ENCODE measurements at regions not wholly inside any gene's neighbourhood (a gene's known extent, or its start where the extent isn't known, plus 50 kb on each side); places are given as distances from the start of the nearest gene placed in this dataset.

DNA sequence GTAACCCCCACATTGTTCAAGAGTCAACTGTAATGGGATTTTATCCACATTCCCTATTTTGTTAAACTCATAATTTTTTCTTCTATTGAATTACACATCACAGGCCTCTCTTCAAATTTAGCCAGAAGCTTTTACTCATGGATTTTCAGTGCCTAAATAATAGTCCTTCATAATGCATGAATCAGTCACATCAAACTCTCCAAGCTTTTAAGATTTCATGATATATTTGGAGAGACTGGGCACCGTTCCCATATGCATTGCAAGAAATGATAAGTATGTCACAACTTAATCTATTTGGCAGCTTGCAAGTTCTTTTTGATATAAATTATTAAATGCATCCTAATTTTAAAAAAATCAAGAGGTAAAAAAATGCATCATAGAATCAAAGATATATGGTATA, 465.9 kb downstream of the DMAC1 start:
- H3K9ac ChIP-seq = no peak overlapping the region
- H3K79me2 ChIP-seq = no peaks in the 10 kb centered on the region
- TF ChIP-seq, protein P1, sequence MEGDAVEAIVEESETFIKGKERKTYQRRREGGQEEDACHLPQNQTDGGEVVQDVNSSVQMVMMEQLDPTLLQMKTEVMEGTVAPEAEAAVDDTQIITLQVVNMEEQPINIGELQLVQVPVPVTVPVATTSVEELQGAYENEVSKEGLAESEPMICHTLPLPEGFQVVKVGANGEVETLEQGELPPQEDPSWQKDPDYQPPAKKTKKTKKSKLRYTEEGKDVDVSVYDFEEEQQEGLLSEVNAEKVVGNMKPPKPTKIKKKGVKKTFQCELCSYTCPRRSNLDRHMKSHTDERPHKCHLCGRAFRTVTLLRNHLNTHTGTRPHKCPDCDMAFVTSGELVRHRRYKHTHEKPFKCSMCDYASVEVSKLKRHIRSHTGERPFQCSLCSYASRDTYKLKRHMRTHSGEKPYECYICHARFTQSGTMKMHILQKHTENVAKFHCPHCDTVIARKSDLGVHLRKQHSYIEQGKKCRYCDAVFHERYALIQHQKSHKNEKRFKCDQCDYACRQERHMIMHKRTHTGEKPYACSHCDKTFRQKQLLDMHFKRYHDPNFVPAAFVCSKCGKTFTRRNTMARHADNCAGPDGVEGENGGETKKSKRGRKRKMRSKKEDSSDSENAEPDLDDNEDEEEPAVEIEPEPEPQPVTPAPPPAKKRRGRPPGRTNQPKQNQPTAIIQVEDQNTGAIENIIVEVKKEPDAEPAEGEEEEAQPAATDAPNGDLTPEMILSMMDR (IDR thresholded peaks at IDR 0.05) = no peak
- H3K27ac ChIP-seq = no peak overlapping the region
- no peaks in the 10 kb centered on the region for H3K9me3 ChIP-seq (ENCODE audit: control insufficient read depth, low read length)
- no peaks in the 10 kb centered on the region for H3K4me1 ChIP-seq
- no peaks in the 10 kb centered on the region for H3K36me3 ChIP-seq (ENCODE audit: control insufficient read depth, insufficient read depth, low read length)
- H3K4me3 ChIP-seq (ENCODE audit: low read depth, low read length) = no peak overlapping the region
- no peaks in the 10 kb centered on the region for H3K27me3 ChIP-seq (ENCODE audit: control insufficient read depth, insufficient read depth, low read length)
- H2AFZ ChIP-seq = no peak overlapping the region
- H3K4me2 ChIP-seq (ENCODE audit: low read length) = no peak overlapping the region

DNA sequence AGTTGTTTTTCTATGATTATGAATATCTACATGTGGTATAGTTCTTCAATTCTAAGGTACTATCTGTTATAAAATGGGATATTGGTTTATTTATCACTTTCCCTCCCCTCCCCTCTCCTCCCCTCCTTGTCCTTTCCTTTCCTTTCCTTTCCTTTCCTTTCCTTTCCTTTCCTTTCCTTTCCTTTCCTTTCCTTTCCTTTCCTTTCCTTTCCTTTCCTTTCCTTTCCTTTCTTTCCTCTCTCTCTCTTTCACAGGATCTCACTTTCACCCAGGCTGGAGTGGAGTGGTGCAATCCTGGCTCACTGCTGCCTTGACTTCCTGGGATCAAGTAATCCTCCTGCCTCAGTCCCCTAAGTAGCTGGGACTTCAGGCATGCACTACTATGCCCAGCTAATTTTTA, 466.8 kb downstream of the DMAC1 start:
- Histone ChIP-seq H3K27ac (no peak overlapping the region), H3K4me3 (ENCODE audit: low read depth, low read length) (no peak overlapping the region), H3K4me1 (no peaks in the 10 kb centered on the region), H3K9me3 (ENCODE audit: control insufficient read depth, low read length) (no peaks in the 10 kb centered on the region), H3K79me2 (no peaks in the 10 kb centered on the region), H3K27me3 (ENCODE audit: control insufficient read depth, insufficient read depth, low read length) (no peaks in the 10 kb centered on the region), H3K9ac (no peak overlapping the region), H2AFZ (no peak overlapping the region), H3K4me2 (ENCODE audit: low read length) (no peak overlapping the region), H3K36me3 (ENCODE audit: control insufficient read depth, insufficient read depth, low read length) (no peaks in the 10 kb centered on the region)
- TF ChIP-seq, protein P1 (IDR thresholded peaks at IDR 0.05) = no peak

DNA sequence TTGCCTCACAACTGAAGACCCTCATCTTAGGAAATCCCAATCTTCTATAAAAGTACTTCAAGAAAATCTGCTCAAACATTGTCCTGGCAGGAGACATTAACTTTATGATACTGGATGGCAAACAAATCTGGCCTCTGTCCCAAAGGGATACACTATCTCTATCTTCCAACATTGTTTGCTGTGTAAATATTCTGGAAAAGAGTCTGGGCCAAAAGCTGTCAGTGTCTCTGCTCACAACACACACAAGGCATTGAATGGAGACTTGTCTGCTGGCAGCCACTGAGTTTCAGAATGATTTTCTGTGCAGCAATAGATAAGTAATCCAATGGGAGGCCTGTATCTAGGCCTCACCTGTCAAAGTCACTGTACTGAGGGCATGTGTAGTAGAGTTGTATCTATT, 471.1 kb downstream of the DMAC1 start:
- H3K9ac ChIP-seq = no peak overlapping the region
- no peak overlapping the region for H3K4me3 ChIP-seq (ENCODE audit: low read depth, low read length)
- H3K36me3 ChIP-seq (ENCODE audit: control insufficient read depth, insufficient read depth, low read length) = no peaks in the 10 kb centered on the region
- H3K27ac ChIP-seq = no peak overlapping the region
- TF ChIP-seq, protein P1 (IDR thresholded peaks at IDR 0.05) = no peak
- H2AFZ ChIP-seq = no peak overlapping the region
- H3K27me3 ChIP-seq (ENCODE audit: control insufficient read depth, insufficient read depth, low read length) = no peaks in the 10 kb centered on the region
- no peaks in the 10 kb centered on the region for H3K4me1 ChIP-seq
- H3K79me2 ChIP-seq = no peaks in the 10 kb centered on the region
- H3K4me2 ChIP-seq (ENCODE audit: low read length) = no peak overlapping the region
- no peaks in the 10 kb centered on the region for H3K9me3 ChIP-seq (ENCODE audit: control insufficient read depth, low read length)

DNA sequence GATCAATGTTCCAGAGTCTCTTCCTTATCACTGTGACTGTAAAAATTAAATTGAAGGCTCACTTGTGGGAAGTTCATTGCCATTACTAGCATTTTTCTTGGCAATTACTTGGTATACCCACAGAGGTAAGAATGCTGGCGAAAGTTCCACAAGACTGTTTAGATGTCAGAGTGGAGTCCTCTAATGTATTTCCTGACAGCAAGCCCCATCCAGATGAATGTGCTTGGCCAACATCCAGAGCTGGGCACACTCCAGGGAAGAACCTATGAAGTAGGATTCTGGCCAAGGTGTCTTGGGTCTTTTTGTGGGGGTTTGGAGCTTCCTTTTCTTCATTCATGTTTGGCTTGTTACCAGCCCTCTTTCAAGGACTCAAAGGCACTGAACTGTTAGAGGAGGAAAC, 473.6 kb downstream of the DMAC1 start:
- no peak overlapping the region for H3K27ac ChIP-seq
- H3K79me2 ChIP-seq = no peaks in the 10 kb centered on the region
- H3K36me3 ChIP-seq (ENCODE audit: control insufficient read depth, insufficient read depth, low read length) = no peaks in the 10 kb centered on the region
- no peaks in the 10 kb centered on the region for H3K27me3 ChIP-seq (ENCODE audit: control insufficient read depth, insufficient read depth, low read length)
- TF ChIP-seq, protein P1 (IDR thresholded peaks at IDR 0.05) = no peak
- H3K9me3 ChIP-seq (ENCODE audit: control insufficient read depth, low read length) = no peaks in the 10 kb centered on the region
- H3K4me3 ChIP-seq (ENCODE audit: low read depth, low read length) = no peak overlapping the region
- H2AFZ ChIP-seq = no peak overlapping the region
- no peak overlapping the region for H3K9ac ChIP-seq
- no peaks in the 10 kb centered on the region for H3K4me1 ChIP-seq
- no peak overlapping the region for H3K4me2 ChIP-seq (ENCODE audit: low read length)

DNA sequence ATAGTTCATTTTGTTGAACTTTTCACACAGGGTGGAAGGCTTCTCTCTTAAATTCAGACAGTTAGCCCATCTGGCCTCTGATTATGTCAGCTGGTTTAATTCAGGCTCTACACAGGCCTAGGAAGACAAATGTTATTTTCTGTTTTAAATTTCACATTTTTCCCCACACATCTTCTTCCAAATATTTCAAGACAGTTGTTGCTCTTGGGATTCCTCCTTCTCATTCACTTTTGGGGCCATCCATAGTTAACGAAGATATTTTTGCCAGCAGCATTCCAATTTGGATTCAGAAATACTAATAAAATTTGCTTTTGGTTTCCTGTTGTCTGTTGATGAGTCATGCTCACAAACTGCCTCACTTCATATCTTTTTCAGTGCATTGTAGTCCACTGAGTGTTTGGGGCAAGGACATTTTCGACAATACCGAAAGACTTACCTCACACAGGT, 475.4 kb downstream of the DMAC1 start:
- no peaks in the 10 kb centered on the region for H3K4me1 ChIP-seq
- no peak overlapping the region for H3K4me2 ChIP-seq (ENCODE audit: low read length)
- H3K27me3 ChIP-seq (ENCODE audit: control insufficient read depth, insufficient read depth, low read length) = no peaks in the 10 kb centered on the region
- H3K79me2 ChIP-seq = no peaks in the 10 kb centered on the region
- no peak overlapping the region for H3K4me3 ChIP-seq (ENCODE audit: low read depth, low read length)
- no peaks in the 10 kb centered on the region for H3K9me3 ChIP-seq (ENCODE audit: control insufficient read depth, low read length)
- TF ChIP-seq, protein P1 (IDR thresholded peaks at IDR 0.05) = no peak
- no peak overlapping the region for H3K9ac ChIP-seq
- H3K36me3 ChIP-seq (ENCODE audit: control insufficient read depth, insufficient read depth, low read length) = no peaks in the 10 kb centered on the region
- H2AFZ ChIP-seq = no peak overlapping the region
- no peak overlapping the region for H3K27ac ChIP-seq
